ENCODE measurements at regions not wholly inside any gene's neighbourhood (a gene's known extent, or its start where the extent isn't known, plus 50 kb on each side); places are given as distances from the start of the nearest gene placed in this dataset.

DNA sequence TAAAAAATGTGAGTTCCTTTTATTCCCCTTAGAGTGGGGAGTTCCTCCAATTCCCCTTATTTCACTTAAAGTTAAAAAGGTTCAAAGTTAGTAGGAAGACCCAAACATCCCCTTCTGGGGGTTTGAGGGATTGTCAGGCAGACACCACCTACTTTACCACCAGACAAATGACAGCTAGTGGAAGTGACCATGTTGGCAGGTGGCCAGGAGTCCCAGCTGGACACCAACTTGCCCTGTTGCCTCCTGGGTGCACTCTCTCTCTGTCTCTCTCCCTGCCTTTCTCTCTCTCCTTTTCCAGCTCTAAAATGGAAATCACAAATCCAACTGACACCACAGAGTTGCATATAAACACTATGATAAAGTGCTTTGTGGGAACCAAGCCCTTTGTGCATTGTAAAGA lies 307.7 kb upstream of the TLE4 start:
- no peak for DNase-seq (ENCODE audit: low read depth)
- TF ChIP-seq, protein P1, sequence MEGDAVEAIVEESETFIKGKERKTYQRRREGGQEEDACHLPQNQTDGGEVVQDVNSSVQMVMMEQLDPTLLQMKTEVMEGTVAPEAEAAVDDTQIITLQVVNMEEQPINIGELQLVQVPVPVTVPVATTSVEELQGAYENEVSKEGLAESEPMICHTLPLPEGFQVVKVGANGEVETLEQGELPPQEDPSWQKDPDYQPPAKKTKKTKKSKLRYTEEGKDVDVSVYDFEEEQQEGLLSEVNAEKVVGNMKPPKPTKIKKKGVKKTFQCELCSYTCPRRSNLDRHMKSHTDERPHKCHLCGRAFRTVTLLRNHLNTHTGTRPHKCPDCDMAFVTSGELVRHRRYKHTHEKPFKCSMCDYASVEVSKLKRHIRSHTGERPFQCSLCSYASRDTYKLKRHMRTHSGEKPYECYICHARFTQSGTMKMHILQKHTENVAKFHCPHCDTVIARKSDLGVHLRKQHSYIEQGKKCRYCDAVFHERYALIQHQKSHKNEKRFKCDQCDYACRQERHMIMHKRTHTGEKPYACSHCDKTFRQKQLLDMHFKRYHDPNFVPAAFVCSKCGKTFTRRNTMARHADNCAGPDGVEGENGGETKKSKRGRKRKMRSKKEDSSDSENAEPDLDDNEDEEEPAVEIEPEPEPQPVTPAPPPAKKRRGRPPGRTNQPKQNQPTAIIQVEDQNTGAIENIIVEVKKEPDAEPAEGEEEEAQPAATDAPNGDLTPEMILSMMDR (IDR thresholded peaks at IDR 0.05; ENCODE audit: insufficient read depth, low read length): no peak
- H3K4me3 ChIP-seq (ENCODE audit: low read depth, low read length): no peak overlapping the region

DNA sequence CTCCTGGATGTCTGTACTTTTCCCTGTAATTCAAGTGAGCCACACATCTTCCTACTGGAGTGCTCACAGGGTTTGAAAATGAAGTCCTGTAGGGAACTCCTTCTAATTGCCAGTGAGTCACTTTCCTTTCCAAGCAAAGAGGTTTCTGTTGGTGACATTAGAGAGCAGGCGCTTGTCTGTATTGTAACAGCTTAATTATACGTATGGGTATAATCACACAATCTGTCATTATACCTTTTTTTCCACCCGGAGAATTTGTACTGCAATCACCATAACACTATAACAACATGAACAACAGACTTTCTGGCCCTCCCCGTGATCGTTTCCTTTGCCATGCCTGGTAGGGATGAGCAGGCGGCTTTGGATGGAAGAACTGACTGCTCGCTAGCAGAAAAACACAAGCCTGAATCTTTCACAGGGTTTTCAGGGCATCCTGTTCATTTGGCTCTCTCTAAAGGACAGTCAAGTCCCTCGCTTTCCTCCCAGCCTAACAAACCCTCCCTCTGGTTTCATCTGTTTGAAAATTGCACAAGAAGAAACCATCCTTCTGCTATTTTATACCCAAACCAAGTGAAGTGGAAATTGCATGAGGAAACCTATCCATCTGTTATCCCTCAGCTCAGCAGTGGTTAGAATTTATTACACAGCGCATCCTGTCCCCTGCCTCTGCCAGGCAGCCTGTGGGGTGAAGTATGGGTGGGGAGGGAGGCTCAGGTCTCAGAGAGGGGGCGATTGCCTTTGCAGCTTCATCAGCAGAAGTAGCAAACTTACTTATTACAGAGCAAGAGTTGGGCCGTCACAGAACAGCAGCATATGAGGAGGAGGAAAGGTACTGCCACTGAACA lies 307.0 kb upstream of the TLE4 start:
- TF ChIP-seq, protein P1 (IDR thresholded peaks at IDR 0.05; ENCODE audit: insufficient read depth, low read length): no peak
- no peak for DNase-seq (ENCODE audit: low read depth)
- H3K4me3 ChIP-seq (ENCODE audit: low read depth, low read length): no peak overlapping the region

DNA sequence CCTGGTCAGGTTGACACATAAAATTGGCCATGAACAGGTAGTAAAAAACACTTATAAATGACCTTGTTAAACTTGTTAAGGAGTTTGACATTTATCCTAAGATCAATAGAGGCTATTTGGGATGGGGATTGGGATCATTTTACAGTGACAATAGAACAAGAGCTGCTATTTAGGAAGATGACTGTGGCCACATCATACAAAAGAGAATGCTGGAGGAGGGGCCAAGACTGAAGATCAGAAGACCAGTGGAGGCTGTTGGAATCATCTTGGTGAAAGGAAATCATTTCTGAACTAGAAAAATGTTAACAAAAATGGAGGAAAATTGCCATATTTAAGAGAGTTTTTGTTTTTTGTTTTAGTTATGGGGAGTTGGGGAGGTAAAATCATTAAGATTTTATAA lies 304.8 kb upstream of the TLE4 start:
- TF ChIP-seq, protein P1 (IDR thresholded peaks at IDR 0.05; ENCODE audit: insufficient read depth, low read length): no peak
- no peak overlapping the region for H3K4me3 ChIP-seq (ENCODE audit: low read depth, low read length)
- no peak for DNase-seq (ENCODE audit: low read depth)

DNA sequence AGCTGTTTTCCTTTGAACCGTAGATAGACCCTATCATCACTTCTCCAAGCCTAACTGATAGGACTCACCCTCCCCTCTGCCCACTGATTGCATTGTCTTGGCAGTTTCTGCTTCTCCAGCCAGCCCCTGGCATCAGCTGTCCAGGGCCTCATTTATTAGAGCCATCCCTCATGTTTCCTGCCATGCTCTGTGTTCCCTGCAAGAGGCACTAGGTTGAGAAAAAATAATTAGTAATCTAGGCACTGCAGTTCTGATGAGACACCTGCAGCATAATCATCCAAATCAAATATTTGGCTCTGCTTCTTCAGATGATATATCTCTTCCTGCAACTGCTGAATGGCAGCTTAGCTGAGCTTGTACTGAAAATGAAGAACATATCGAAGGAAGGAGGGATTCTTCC lies 303.0 kb upstream of the TLE4 start:
- TF ChIP-seq, protein P1 (IDR thresholded peaks at IDR 0.05; ENCODE audit: insufficient read depth, low read length): no peak
- no peak overlapping the region for H3K4me3 ChIP-seq (ENCODE audit: low read depth, low read length)
- no peak for DNase-seq (ENCODE audit: low read depth)

DNA sequence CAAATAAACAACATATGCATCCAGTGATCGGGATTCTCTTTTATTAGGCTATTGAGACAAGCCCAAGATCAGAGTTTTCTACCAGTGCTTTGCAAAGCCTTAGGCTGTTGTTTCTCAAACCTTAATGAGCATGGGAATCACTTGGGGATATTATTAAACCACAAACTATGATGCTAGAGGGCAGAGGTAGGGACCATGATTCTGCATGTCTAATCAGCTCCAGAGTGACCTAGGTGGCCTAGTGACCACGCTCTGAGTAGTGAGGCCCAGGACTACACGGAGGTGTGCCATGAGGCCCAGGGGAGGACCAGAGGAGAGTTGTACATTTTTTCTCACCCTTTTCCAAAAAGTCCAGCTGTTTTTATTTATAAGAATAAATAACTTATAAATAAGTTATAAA lies 298.5 kb upstream of the TLE4 start:
- TF ChIP-seq, protein P1 (IDR thresholded peaks at IDR 0.05; ENCODE audit: insufficient read depth, low read length): no peak
- no peak for DNase-seq (ENCODE audit: low read depth)
- no peak overlapping the region for H3K4me3 ChIP-seq (ENCODE audit: low read depth, low read length)

DNA sequence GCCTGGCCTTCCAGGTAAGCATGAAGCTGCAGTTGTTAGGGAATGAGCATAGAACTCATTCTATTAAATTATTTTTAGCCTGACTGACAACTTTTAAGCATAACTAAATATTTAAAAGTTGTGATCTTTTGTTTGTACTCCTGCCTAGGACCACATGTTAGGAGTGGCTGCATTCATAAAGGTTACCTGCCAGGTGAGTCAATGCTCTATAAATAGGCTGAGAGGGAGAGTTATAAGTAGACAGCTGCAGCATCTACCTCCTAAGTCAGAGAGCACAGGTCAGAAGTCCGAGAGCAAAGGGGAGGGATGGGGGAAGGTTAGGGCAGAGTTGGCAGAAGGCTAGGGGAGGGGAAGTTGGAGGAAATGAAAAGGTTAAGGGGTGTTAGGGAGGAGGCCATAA lies 292.4 kb upstream of the TLE4 start:
- DNase-seq (ENCODE audit: low read depth): no peak
- TF ChIP-seq, protein P1 (IDR thresholded peaks at IDR 0.05; ENCODE audit: insufficient read depth, low read length): no peak
- H3K4me3 ChIP-seq (ENCODE audit: low read depth, low read length): no peak overlapping the region

DNA sequence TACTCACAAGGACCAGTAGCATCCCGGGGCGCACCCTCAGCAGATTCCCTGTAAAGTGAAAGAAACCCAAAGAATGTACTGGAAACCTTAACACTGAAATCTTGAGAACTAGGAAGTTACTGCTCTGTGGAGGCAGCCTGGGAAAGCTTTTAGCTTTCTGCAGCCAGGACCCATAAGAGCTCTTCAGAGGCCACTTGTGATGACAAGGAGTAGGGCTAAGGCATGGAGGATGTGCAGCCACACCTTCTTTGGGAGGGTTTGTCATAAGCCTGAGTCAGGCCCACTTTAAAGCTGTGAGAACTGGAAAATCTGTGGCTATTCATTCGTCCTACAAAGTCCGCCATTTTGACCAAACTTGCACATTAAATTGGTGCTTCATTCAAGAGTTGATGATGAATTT lies 291.1 kb upstream of the TLE4 start:
- DNase-seq (ENCODE audit: low read depth): no peak
- TF ChIP-seq, protein P1 (IDR thresholded peaks at IDR 0.05; ENCODE audit: insufficient read depth, low read length): no peak
- H3K4me3 ChIP-seq (ENCODE audit: low read depth, low read length): no peak overlapping the region

Data from fibroblast of the aortic adventitia (primary cell).